Neuronal stem cell (in vitro differentiated cells): ENCODE measurements at regions not wholly inside any gene's neighbourhood (a gene's known extent, or its start where the extent isn't known, plus 50 kb on each side); places are given as distances from the start of the nearest gene placed in this dataset.
"Not testable (repeated sequence)": the region's sequence is repeated elsewhere in the genome, so short reads cannot be mapped to it uniquely, and the experiment has no call there.

Source experiments
- DNase-seq: peaks from one replicate; pipeline ENCODE4 v3.0.0-alpha.2; 2013; ENCODE audit warnings: low spot score
- H2AFZ ChIP-seq: one replicate; pipeline ENCODE4 v1.6.1; 2013; ENCODE audit warnings: mild to moderate bottlenecking, low read length, inconsistent platforms
- H2AK5ac ChIP-seq: 2 replicates; pipeline ENCODE4 v1.6.1; 2013; ENCODE audit warnings: low read depth, mild to moderate bottlenecking, inconsistent platforms, low read length, moderate library complexity, mixed read lengths
- H2BK120ac ChIP-seq: 2 replicates; pipeline ENCODE4 v1.6.1; 2013; ENCODE audit warnings: low read depth, mild to moderate bottlenecking, inconsistent platforms, low read length, moderate library complexity, mixed read lengths
- H2BK12ac ChIP-seq: one replicate; pipeline ENCODE4 v1.6.1; 2013; ENCODE audit warnings: low read length, inconsistent platforms
- H2BK15ac ChIP-seq: 2 replicates; pipeline ENCODE4 v1.6.1; 2013; ENCODE audit warnings: mild to moderate bottlenecking, low read length, inconsistent platforms, mixed read lengths
- H2BK5ac ChIP-seq: one replicate; pipeline ENCODE4 v1.6.1; 2013; ENCODE audit warnings: inconsistent platforms, mild to moderate bottlenecking, low read length, moderate library complexity
- H3K14ac ChIP-seq: one replicate; pipeline ENCODE4 v1.6.1; 2013; ENCODE audit warnings: low read length, inconsistent platforms
- H3K18ac ChIP-seq: 2 replicates; pipeline ENCODE4 v1.6.1; 2013; ENCODE audit warnings: low read length, inconsistent platforms
- H3K23ac ChIP-seq: 2 replicates; pipeline ENCODE4 v1.6.1; 2013; ENCODE audit warnings: low read depth, mild to moderate bottlenecking, mixed read lengths, low read length, inconsistent platforms; ENCODE audit not compliant: poor library complexity
- H3K27ac ChIP-seq: replicated peaks from 3 replicates; pipeline ENCODE4 v1.5.1; 2013; ENCODE audit warnings: low read length, inconsistent platforms
- H3K27me3 ChIP-seq, 3 experiments: 2 replicates each; pipeline ENCODE4 v1.6.1; 2013; ENCODE audit warnings: low read length in 3 of 3, mild to moderate bottlenecking in 2 of 3, inconsistent platforms in 1 of 3, low read depth in 1 of 3, mixed read lengths in 1 of 3, moderate library complexity in 1 of 3; ENCODE audit not compliant: control insufficient read depth in 3 of 3, insufficient read depth in 3 of 3
- H3K36me3 ChIP-seq, 2 donors: replicated peaks in 1 of 2; 2 replicates each; pipeline ENCODE4 v1.6.1; 2013; ENCODE audit warnings: low read length in 2 of 2; ENCODE audit not compliant: control insufficient read depth in 2 of 2, insufficient read depth in 2 of 2
- H3K4ac ChIP-seq: 2 replicates; pipeline ENCODE4 v1.6.1; 2013; ENCODE audit warnings: inconsistent platforms, mild to moderate bottlenecking, low read length, moderate library complexity
- H3K4me1 ChIP-seq, 2 donors: 1 replicate in 1 of 2; 2 replicates in 1 of 2; pipeline ENCODE4 v1.6.1; 2013; ENCODE audit warnings: low read length in 2 of 2, low read depth in 1 of 2; ENCODE audit not compliant: control insufficient read depth in 2 of 2, insufficient read depth in 1 of 2
- H3K4me2 ChIP-seq: one replicate; pipeline ENCODE4 v1.6.1; 2013; ENCODE audit warnings: mild to moderate bottlenecking, low read length, inconsistent platforms; ENCODE audit not compliant: insufficient read depth, poor library complexity, severe bottlenecking
- H3K4me3 ChIP-seq, 2 donors: 2 replicates each; pipeline ENCODE4 v1.5.1; 2013; ENCODE audit warnings: low read length in 2 of 2, mild to moderate bottlenecking in 2 of 2, inconsistent platforms in 1 of 2, moderate library complexity in 1 of 2
- H3K79me1 ChIP-seq: one replicate; pipeline ENCODE4 v1.6.1; 2013; ENCODE audit warnings: low read depth, mild to moderate bottlenecking, inconsistent platforms, low read length, moderate library complexity
- H3K9ac ChIP-seq: one replicate; pipeline ENCODE4 v1.6.1; 2013; ENCODE audit warnings: mild to moderate bottlenecking, low read depth, low read length, inconsistent platforms; ENCODE audit not compliant: poor library complexity
- H3K9me3 ChIP-seq, 2 donors: replicated peaks in 1 of 2; 2 replicates each; pipeline versions ENCODE3 to v1.6.1; 2013; ENCODE audit warnings: low read length in 2 of 2, mild to moderate bottlenecking in 2 of 2, inconsistent platforms in 1 of 2, low read depth in 1 of 2, mixed read lengths in 1 of 2, moderate library complexity in 1 of 2; ENCODE audit not compliant: control insufficient read depth in 2 of 2, insufficient read depth in 1 of 2
- H4K8ac ChIP-seq: one replicate; pipeline ENCODE4 v1.6.1; 2013; ENCODE audit warnings: low read depth, mild to moderate bottlenecking, inconsistent platforms, low read length, moderate library complexity
- H4K91ac ChIP-seq: one replicate; pipeline ENCODE4 v1.6.1; 2013; ENCODE audit warnings: low read length, low read depth, mild to moderate bottlenecking, inconsistent platforms; ENCODE audit not compliant: poor library complexity
- WGBS, 2 donors: extraction: QIAGEN DNeasy Blood & Tissue Kit; methylation state at CpG; one replicate each; pipeline ENCODE4 v1.1.7; 2013; ENCODE audit warnings: missing lambda C conversion rate in 2 of 2, mixed read lengths in 1 of 2; ENCODE audit not compliant: insufficient read length in 2 of 2, insufficient replicate concordance in 1 of 2; ENCODE audit errors: extremely low coverage in 2 of 2; 5-methylcytosine and 5-hydroxymethylcytosine counted together

GRCh38 chr15:30760633-30761032 lies 134.7 kb downstream of the ARHGAP11B start:
- H2AFZ ChIP-seq, H2BK12ac ChIP-seq, H3K9me3 ChIP-seq, H3K23ac ChIP-seq, H2BK5ac ChIP-seq, H3K4me2 ChIP-seq, H3K79me1 ChIP-seq, H3K9ac ChIP-seq, H2BK15ac ChIP-seq, H2BK120ac ChIP-seq, H2AK5ac ChIP-seq, H4K91ac ChIP-seq, H3K27me3 ChIP-seq, H3K27ac ChIP-seq, H4K8ac ChIP-seq, H3K14ac ChIP-seq, DNase-seq, H3K18ac ChIP-seq, H3K4me1 ChIP-seq, H3K4me3 ChIP-seq, H3K4ac ChIP-seq: not testable (repeated sequence)
- no CpG with 5 or more reads among the region's 5 CpGs for WGBS, 2 donors
- H3K36me3 ChIP-seq, result peaks cover 0 to 26% of the 10 kb centered on the region in 2 donors

- not testable (repeated sequence) for H3K79me1 ChIP-seq, H2BK12ac ChIP-seq, H2BK120ac ChIP-seq, H3K23ac ChIP-seq, DNase-seq, H3K4me3 ChIP-seq, H3K18ac ChIP-seq, H4K8ac ChIP-seq, H3K27me3 ChIP-seq, H4K91ac ChIP-seq, H3K9me3 ChIP-seq, H3K27ac ChIP-seq, H3K4me1 ChIP-seq, H3K14ac ChIP-seq, H2AK5ac ChIP-seq, H3K9ac ChIP-seq, H3K4me2 ChIP-seq, H2BK5ac ChIP-seq, H2BK15ac ChIP-seq, H3K4ac ChIP-seq, H2AFZ ChIP-seq
- no CpG with 5 or more reads among the region's 4 CpGs for WGBS, 2 donors
- H3K36me3 ChIP-seq, result peaks cover 0 to 19% of the 10 kb centered on the region in 2 donors
Measured at GRCh38 chr15:30761365-30761764, 135.4 kb downstream of the ARHGAP11B start.

GRCh38 chr15:30769390-30770124 lies 134.2 kb upstream of the FAN1 start:
- H2BK15ac ChIP-seq, H2AFZ ChIP-seq, H3K4me1 ChIP-seq, H4K91ac ChIP-seq, H3K23ac ChIP-seq, H3K27ac ChIP-seq, H3K14ac ChIP-seq, H2BK12ac ChIP-seq, H3K79me1 ChIP-seq, H2BK5ac ChIP-seq, H3K27me3 ChIP-seq, H2BK120ac ChIP-seq, H2AK5ac ChIP-seq, H4K8ac ChIP-seq, H3K18ac ChIP-seq, H3K4ac ChIP-seq, DNase-seq, H3K4me3 ChIP-seq, H3K9ac ChIP-seq, H3K4me2 ChIP-seq, H3K9me3 ChIP-seq: not testable (repeated sequence)
- peaks cover 4 to 41% of the 10 kb centered on the region in 2 donors for H3K36me3 ChIP-seq
- no CpG with 5 or more reads among the region's 12 CpGs for WGBS, 2 donors

- no peak overlapping the region for H3K23ac ChIP-seq
- no peak overlapping the region for H4K8ac ChIP-seq
- DNase-seq, result no peak
- no peaks in the 10 kb centered on the region for H3K4me1 ChIP-seq
- peaks cover 0 to 3% of the 10 kb centered on the region in 2 donors for H3K9me3 ChIP-seq
- H3K27me3 ChIP-seq, result no peaks in the 10 kb centered on the region
- H2BK120ac ChIP-seq, result no peak overlapping the region
- peak overlapping the region; percentile 82 for H3K14ac ChIP-seq
- WGBS, 2 donors, result no CpG with 5 or more reads among the region's 17 CpGs
- H2BK12ac ChIP-seq, result no peak overlapping the region
- no peak overlapping the region for H2AFZ ChIP-seq
- peaks cover 2% of the 10 kb centered on the region for H3K79me1 ChIP-seq
- H3K36me3 ChIP-seq, result peaks cover 4 to 41% of the 10 kb centered on the region in 2 donors
- H2AK5ac ChIP-seq, result no peak overlapping the region
- peak overlapping the region; percentile 53 for H2BK5ac ChIP-seq
- no peak overlapping the region for H3K4ac ChIP-seq
- no peak overlapping the region for H3K9ac ChIP-seq
- no peak overlapping the region for H3K27ac ChIP-seq
- no peak overlapping the region for H4K91ac ChIP-seq
- no peak overlapping the region for H3K4me2 ChIP-seq
- H3K4me3 ChIP-seq, result peak overlapping the region in 1 of 2 donors; percentile 25
- no peak overlapping the region for H3K18ac ChIP-seq
- no peak overlapping the region for H2BK15ac ChIP-seq
Measured at GRCh38 chr15:30770759-30771158, 133.0 kb upstream of the FAN1 start.
